Mucosa of stomach (tissue), 1 donor: ENCODE measurements at regions not wholly inside any gene's neighbourhood (a gene's known extent, or its start where the extent isn't known, plus 50 kb on each side); places are given as distances from the start of the nearest gene placed in this dataset.

Experiments used
- H3K27me3 ChIP-seq: one replicate; pipeline ENCODE4 v1.7.0; 2013; ENCODE audit warnings: mild to moderate bottlenecking, low read length; ENCODE audit not compliant: control insufficient read depth, insufficient read depth
- H3K36me3 ChIP-seq: one replicate; pipeline ENCODE4 v1.7.0; 2013; ENCODE audit warnings: low read length; ENCODE audit not compliant: control insufficient read depth, insufficient read depth
- H3K4me1 ChIP-seq: one replicate; pipeline ENCODE4 v1.7.0; 2013; ENCODE audit warnings: mild to moderate bottlenecking, low read length; ENCODE audit not compliant: control insufficient read depth, insufficient read depth
- H3K4me3 ChIP-seq: one replicate; pipeline ENCODE4 v1.7.0; 2013; ENCODE audit warnings: low read length
- H3K9ac ChIP-seq: one replicate; pipeline ENCODE4 v1.7.0; 2013; ENCODE audit warnings: mild to moderate bottlenecking, low read length, moderate library complexity
- H3K9me3 ChIP-seq: one replicate; pipeline ENCODE4 v1.7.0; 2013; ENCODE audit warnings: mild to moderate bottlenecking, low read length, moderate library complexity; ENCODE audit not compliant: control insufficient read depth
- donor health status: Pancreatic carcinoma.

DNA sequence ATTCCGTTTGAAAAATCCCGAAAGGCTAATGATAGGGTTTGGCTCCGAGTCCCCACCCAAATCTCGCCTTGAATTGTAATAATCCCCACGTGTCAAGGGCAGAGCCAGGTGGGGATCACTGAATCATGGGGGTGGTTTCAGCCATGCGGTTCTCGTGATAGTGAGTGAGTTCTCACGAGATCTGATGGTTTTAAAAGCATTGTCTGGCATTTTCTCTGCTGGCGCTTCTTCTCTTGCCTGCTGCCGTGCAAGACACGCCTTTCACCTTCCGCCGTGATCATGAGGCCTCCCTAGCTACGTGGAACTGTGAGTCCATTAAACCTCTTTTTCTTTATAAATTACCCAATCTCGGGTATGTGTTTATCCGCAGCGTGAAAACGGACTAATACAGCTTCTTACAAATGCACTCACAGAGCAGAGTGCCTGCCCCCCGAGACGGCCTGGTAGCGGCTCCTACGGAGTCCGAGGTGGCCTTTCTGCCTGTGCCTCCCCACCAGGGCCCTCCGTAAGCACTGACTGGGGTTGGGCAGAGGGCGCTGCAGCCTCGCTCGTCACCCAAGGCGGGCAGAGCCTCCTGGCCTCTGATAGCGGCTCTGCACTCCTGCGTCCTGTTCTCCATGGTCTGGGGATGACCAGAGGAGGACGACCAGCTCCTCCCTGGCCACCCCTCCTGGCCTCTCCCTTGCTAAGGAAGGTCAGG lies 131.7 kb downstream of the FOXL1 start:
- no peak overlapping the region for H3K4me3 ChIP-seq

DNA sequence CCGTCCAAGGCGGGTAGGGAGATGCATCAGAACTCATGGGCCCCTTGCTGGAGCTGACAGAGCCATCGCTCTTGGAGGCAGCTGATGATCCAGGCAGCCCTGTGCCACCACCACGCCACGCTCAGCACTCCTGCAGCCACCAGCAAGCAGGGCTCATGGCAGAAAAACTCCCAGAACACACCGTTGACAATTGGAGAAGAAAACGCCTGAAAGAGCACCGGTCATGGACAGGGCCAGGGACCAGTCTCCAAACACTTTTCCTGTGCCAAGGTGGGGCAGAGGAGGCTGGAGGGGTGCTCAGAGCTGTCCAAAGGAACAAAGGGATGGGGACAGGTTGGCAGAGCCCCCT lies 132.2 kb downstream of the FOXL1 start:
- Histone ChIP-seq H3K4me3 (no peak overlapping the region), H3K4me1 (no peaks in the 10 kb centered on the region), H3K36me3 (no peaks in the 10 kb centered on the region), H3K9ac (no peak overlapping the region), H3K9me3 (no peaks in the 10 kb centered on the region), H3K27me3 (peaks cover 4% of the 10 kb centered on the region)

More for the DNA sequence above, 131.7 kb downstream of the FOXL1 start:
- Histone ChIP-seq H3K9ac (no peak overlapping the region), H3K36me3 (no peaks in the 10 kb centered on the region), H3K9me3 (no peaks in the 10 kb centered on the region), H3K27me3 (peaks cover 4% of the 10 kb centered on the region), H3K4me1 (no peaks in the 10 kb centered on the region)

DNA sequence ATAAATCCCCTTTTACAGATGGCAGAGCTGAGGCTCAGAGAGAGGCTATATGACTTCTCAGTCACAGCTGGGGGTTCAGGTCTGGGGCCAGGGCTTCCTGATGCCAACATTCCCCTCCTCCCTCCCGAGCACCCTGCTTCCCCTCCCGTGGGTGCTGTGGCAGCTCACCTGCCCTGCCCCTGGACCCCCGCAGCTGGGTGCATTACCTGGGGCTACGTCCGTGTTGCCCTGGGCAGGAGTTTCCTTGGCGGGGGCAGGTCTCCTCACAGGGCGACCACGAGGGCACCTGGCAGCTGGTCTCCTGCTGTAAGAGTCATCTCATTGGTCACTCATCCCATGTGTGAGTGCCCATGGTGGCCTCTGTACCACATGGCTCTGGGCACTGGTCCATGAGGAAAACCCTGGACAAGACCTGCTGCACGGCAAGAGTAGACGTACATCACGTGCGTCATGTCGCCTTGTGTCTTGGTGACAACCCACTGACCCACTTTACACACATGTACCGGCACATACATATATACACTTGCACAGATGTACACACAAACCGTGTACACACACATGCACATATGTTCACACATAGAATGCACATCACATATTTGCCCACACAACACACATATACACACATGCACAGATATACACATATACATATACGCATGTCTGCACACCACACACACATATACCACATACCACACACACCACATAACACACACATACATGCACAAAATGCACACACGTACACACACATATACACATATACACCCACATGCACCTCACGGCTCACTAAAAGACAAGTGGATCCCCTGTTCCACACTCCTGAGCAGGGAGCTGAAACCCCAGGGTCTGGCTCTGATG lies 134.0 kb downstream of the FOXL1 start:
- H3K9me3 ChIP-seq = no peaks in the 10 kb centered on the region
- no peak overlapping the region for H3K4me3 ChIP-seq
- no peaks in the 10 kb centered on the region for H3K4me1 ChIP-seq
- H3K27me3 ChIP-seq = no peaks in the 10 kb centered on the region
- no peak overlapping the region for H3K9ac ChIP-seq
- no peaks in the 10 kb centered on the region for H3K36me3 ChIP-seq

DNA sequence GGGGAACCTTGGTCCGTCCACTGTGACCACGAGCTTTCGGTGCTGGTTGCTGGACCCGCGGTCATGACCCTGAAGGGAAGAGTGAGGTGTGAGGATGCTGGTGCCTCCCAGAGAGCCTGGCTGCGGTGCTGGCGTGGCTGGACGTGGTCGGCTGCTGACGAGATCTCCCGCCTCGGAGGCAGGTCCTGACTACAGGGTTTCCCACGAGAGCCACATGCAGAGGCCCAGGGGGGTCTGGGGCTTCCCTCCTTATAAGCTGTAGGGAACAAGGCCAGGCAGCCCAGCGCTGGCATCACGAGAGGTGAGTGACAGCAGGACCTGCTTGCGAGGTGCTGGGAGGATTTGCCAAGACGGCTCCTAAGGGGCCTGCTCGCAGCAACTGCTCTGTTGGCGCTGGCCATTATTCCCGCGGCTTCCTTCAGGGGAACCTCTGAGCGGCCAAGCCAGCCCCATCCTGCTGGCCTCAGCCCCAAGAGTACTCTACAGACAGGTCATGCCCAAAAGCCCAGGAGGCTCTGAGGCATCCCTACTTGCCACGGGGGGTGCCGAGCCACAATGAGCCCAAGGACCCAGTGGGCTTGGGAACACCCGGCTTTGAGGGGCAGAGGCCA lies 134.8 kb downstream of the FOXL1 start:
- peaks cover 4% of the 10 kb centered on the region for H3K27me3 ChIP-seq
- no peaks in the 10 kb centered on the region for H3K9me3 ChIP-seq
- H3K9ac ChIP-seq = no peak overlapping the region
- no peak overlapping the region for H3K4me3 ChIP-seq
- no peaks in the 10 kb centered on the region for H3K4me1 ChIP-seq
- H3K36me3 ChIP-seq = no peaks in the 10 kb centered on the region

- Histone ChIP-seq H3K9me3 (no peaks in the 10 kb centered on the region), H3K4me1 (no peaks in the 10 kb centered on the region), H3K9ac (no peak overlapping the region), H3K27me3 (peaks cover 8% of the 10 kb centered on the region), H3K36me3 (no peaks in the 10 kb centered on the region), H3K4me3 (no peak overlapping the region)
These were observed 135.8 kb downstream of the FOXL1 start for GRCh38 chr16:86714166-86714565.

DNA sequence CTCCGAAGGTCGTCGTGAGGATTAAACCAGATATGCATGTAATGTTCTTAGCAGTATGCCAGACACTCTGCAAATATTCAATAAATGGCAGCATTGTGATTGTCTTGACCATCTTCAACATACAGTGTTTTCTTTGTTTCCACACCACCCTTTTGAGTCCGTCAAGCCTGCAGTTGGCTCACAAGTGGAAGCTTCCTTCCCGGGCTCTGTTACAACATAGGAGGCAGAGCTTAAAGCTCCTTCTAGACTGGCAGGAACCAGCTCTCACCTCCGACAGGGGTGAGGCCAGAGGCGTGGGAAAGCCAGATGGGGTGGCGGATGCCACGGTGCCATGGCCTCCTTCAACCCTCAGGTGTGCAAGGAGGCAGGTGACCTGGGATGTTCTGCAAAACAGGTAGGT lies 138.3 kb downstream of the FOXL1 start:
- Histone ChIP-seq H3K4me1 (no peaks in the 10 kb centered on the region), H3K9ac (no peak overlapping the region), H3K36me3 (no peaks in the 10 kb centered on the region), H3K27me3 (peaks cover 8% of the 10 kb centered on the region), H3K9me3 (no peaks in the 10 kb centered on the region), H3K4me3 (no peak overlapping the region)

GRCh38 chr16:86718118-86718517 lies 139.8 kb downstream of the FOXL1 start:
- H3K9me3 ChIP-seq = no peaks in the 10 kb centered on the region
- H3K4me3 ChIP-seq = no peak overlapping the region
- no peak overlapping the region for H3K9ac ChIP-seq
- no peaks in the 10 kb centered on the region for H3K36me3 ChIP-seq
- H3K4me1 ChIP-seq = no peaks in the 10 kb centered on the region
- H3K27me3 ChIP-seq = peaks cover 8% of the 10 kb centered on the region

DNA sequence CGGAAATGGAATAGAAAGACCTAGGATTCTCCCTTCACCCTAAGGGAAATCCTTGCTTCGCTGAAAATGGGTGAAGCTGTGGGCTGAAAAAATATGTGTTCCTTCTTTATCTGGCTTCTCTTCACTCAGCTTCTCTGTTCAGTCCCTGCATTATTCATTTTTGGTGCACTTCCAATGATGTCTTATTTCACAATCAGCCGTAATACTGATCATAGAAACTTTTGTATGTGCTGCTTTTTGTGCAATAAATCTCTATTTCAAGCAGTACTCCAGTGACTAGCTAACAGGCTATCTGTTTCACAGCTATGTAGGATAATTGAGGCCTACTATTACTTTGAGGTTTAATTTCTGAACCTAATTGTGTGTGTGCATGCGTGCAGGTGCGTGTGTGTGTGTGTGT lies 144.6 kb downstream of the FOXL1 start:
- Histone ChIP-seq H3K9me3 (no peaks in the 10 kb centered on the region), H3K27me3 (peaks cover 11% of the 10 kb centered on the region), H3K4me1 (no peaks in the 10 kb centered on the region), H3K9ac (no peak overlapping the region), H3K4me3 (no peak overlapping the region), H3K36me3 (no peaks in the 10 kb centered on the region)

DNA sequence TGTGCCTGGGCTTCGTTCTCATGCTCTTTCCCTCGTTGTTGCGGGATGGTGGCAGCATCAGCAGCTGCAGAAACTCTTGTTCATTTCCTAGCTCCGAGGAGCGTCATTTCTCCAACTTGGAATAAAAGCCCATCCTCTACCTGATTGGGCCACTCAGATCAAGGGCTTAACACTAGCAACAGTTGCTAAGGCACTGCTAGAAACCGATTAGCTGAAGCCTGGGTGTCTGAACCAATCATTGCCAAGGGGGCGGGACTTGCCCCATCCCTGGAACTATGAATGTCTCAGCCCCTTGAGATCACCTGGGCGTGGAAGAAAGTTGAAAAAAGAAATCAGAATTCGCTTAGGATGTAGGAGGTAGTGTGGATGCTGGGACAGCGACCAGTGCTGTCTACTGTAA lies 145.3 kb downstream of the FOXL1 start:
- Histone ChIP-seq H3K36me3 (no peaks in the 10 kb centered on the region), H3K27me3 (peaks cover 6% of the 10 kb centered on the region), H3K9ac (no peak overlapping the region), H3K4me3 (no peak overlapping the region), H3K4me1 (no peaks in the 10 kb centered on the region), H3K9me3 (no peaks in the 10 kb centered on the region)

- H3K36me3 ChIP-seq = no peaks in the 10 kb centered on the region
- H3K9me3 ChIP-seq = no peaks in the 10 kb centered on the region
- H3K27me3 ChIP-seq = peaks cover 20% of the 10 kb centered on the region
These were observed 147.1 kb downstream of the FOXL1 start for GRCh38 chr16:86725401-86725800.

GRCh38 chr16:86726340-86726739 lies 148.0 kb downstream of the FOXL1 start:
- H3K4me1 ChIP-seq = no peaks in the 10 kb centered on the region
- H3K4me3 ChIP-seq = no peak overlapping the region
- H3K9me3 ChIP-seq = no peaks in the 10 kb centered on the region
- H3K36me3 ChIP-seq = no peaks in the 10 kb centered on the region
- peaks cover 27% of the 10 kb centered on the region for H3K27me3 ChIP-seq
- no peak overlapping the region for H3K9ac ChIP-seq

More at GRCh38 chr16:86725401-86725800, 147.1 kb downstream of the FOXL1 start:
- Histone ChIP-seq H3K4me1 (no peaks in the 10 kb centered on the region), H3K9ac (no peak overlapping the region), H3K4me3 (no peak overlapping the region)

DNA sequence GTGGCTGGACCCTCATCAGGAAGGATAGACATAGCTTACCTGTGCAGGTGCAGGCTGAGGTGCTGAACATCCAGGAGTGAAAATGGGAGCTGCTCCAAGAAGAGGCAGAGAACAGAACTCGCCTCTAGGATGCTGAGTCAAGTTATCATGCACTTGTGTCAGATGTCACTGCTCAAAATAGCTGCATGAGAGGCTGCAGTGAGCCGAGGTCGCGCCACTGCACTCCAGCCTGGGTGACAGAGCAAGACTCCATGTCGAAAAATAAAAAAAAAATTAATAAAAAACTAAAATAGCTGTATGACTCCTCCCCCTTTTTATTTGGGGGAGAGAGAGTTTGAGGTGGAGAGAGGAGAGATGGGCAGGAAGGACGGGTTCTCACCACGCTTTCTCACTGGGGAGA lies 148.8 kb downstream of the FOXL1 start:
- H3K9ac ChIP-seq = no peak overlapping the region
- no peaks in the 10 kb centered on the region for H3K4me1 ChIP-seq
- H3K9me3 ChIP-seq = no peaks in the 10 kb centered on the region
- peaks cover 34% of the 10 kb centered on the region for H3K27me3 ChIP-seq
- H3K4me3 ChIP-seq = no peak overlapping the region
- no peaks in the 10 kb centered on the region for H3K36me3 ChIP-seq
